Liver (tissue), 8 donors: ENCODE measurements at regions not wholly inside any gene's neighbourhood (a gene's known extent, or its start where the extent isn't known, plus 50 kb on each side); places are given as distances from the start of the nearest gene placed in this dataset.

ENCODE experiments used
- DNase-seq: peaks from one replicate; pipeline ENCODE4 v3.0.0-alpha.2; 2017; ENCODE audit warnings: low spot score
- H3K27ac ChIP-seq, 2 donors: one replicate each; pipeline ENCODE4 v1.7.0; 2013; ENCODE audit warnings: inconsistent platforms in 2 of 2, low read length in 2 of 2, control low read depth in 1 of 2, low read depth in 1 of 2, mild to moderate bottlenecking in 1 of 2
- H3K27me3 ChIP-seq, 4 donors: one replicate each; pipeline versions ENCODE4 v1.6.1 to v1.7.0; 2013; ENCODE audit warnings: low read length in 3 of 4, inconsistent platforms in 1 of 4, mild to moderate bottlenecking in 1 of 4, moderate library complexity in 1 of 4; ENCODE audit not compliant: control insufficient read depth in 4 of 4, insufficient read depth in 4 of 4
- H3K36me3 ChIP-seq, 4 donors: one replicate each; pipeline versions ENCODE4 v1.6.1 to v1.7.0; 2013; ENCODE audit warnings: low read length in 3 of 4, mild to moderate bottlenecking in 3 of 4, low read depth in 1 of 4, moderate library complexity in 1 of 4; ENCODE audit not compliant: control insufficient read depth in 4 of 4, insufficient read depth in 3 of 4
- H3K4me1 ChIP-seq, 4 donors: one replicate each; pipeline versions ENCODE4 v1.6.1 to v1.7.0; 2013; ENCODE audit warnings: low read length in 3 of 4, mild to moderate bottlenecking in 3 of 4, moderate library complexity in 1 of 4; ENCODE audit not compliant: control insufficient read depth in 4 of 4, insufficient read depth in 4 of 4
- H3K4me3 ChIP-seq, 3 donors: one replicate each; pipeline versions ENCODE4 v1.6.1 to v1.7.0; 2013; ENCODE audit warnings: low read length in 3 of 3, control low read depth in 1 of 3, low read depth in 1 of 3, mild to moderate bottlenecking in 1 of 3
- H3K9ac ChIP-seq, 2 donors: one replicate each; pipeline ENCODE4 v1.7.0; 2013; ENCODE audit warnings: low read length in 2 of 2, mild to moderate bottlenecking in 2 of 2, moderate library complexity in 2 of 2, control low read depth in 1 of 2, low read depth in 1 of 2
- H3K9me3 ChIP-seq, 4 donors: one replicate each; pipeline versions ENCODE4 v1.6.1 to v1.7.0; 2013; ENCODE audit warnings: low read length in 3 of 4; ENCODE audit not compliant: control insufficient read depth in 4 of 4
- CTCF ChIP-seq: fragments of 150-350 bp; IDR thresholded peaks from 2 replicates; pipeline ENCODE4 v1.5.1; 2017; ENCODE audit warnings: improper control_type of control experiment, low read depth, low read length; ENCODE audit not compliant: missing input control
- FOXA1 ChIP-seq: IDR thresholded peaks from 2 replicates; pipeline ENCODE4 v1.6.1; 2016; ENCODE audit warnings: antibody characterized with exemption
- FOXA2 ChIP-seq: IDR thresholded peaks from 2 replicates; pipeline ENCODE4 v1.6.1; 2016; ENCODE audit warnings: antibody characterized with exemption
- GABPA ChIP-seq, 2 donors: IDR thresholded peaks in 1 of 2; conservative IDR thresholded peaks in 1 of 2; 2 replicates each; pipeline ENCODE4 v1.6.1; 2016; ENCODE audit warnings: antibody characterized with exemption in 2 of 2, mild to moderate bottlenecking in 1 of 2, moderate library complexity in 1 of 2
- HNF4A ChIP-seq, 2 donors: conservative IDR thresholded peaks; 2 replicates each; pipeline ENCODE4 v1.6.1; 2016; ENCODE audit warnings: antibody characterized with exemption in 2 of 2, mild to moderate bottlenecking in 2 of 2
- HNF4G ChIP-seq: IDR thresholded peaks from 2 replicates; pipeline ENCODE4 v1.6.1; 2016; ENCODE audit warnings: antibody characterized with exemption
- JUND ChIP-seq, 2 donors: IDR thresholded peaks; 2 replicates each; pipeline ENCODE4 v1.6.1; 2016; ENCODE audit warnings: antibody characterized with exemption in 2 of 2
- MAX ChIP-seq: IDR thresholded peaks from 2 replicates; pipeline ENCODE4 v1.6.1; 2016; ENCODE audit warnings: antibody characterized with exemption
- NR2F2 ChIP-seq: IDR thresholded peaks from 2 replicates; pipeline ENCODE4 v1.6.1; 2016; ENCODE audit warnings: antibody characterized with exemption
- RAD21 ChIP-seq, 2 donors: IDR thresholded peaks; 2 replicates each; pipeline ENCODE4 v1.6.1; 2016; ENCODE audit warnings: antibody characterized with exemption in 2 of 2, mild to moderate bottlenecking in 2 of 2
- REST ChIP-seq: IDR thresholded peaks from 2 replicates; pipeline ENCODE4 v1.6.1; 2016; ENCODE audit warnings: antibody characterized with exemption, mild to moderate bottlenecking
- RXRA ChIP-seq, 2 donors: IDR thresholded peaks; 2 replicates each; pipeline ENCODE4 v1.6.1; 2017 to 2018; ENCODE audit warnings: antibody characterized with exemption in 2 of 2, mild to moderate bottlenecking in 1 of 2
- SP1 ChIP-seq: IDR thresholded peaks from 2 replicates; pipeline ENCODE4 v1.6.1; 2018; ENCODE audit warnings: antibody characterized with exemption, mild to moderate bottlenecking
- TAF1 ChIP-seq: conservative IDR thresholded peaks from 2 replicates; pipeline ENCODE4 v1.6.1; 2016; ENCODE audit warnings: antibody characterized with exemption, mild to moderate bottlenecking
- YY1 ChIP-seq: IDR thresholded peaks from 2 replicates; pipeline ENCODE4 v1.6.1; 2016; ENCODE audit warnings: antibody characterized with exemption, mild to moderate bottlenecking
- WGBS: extraction: QIAGEN DNeasy Blood & Tissue Kit; methylation state at CpG from one replicate; pipeline ENCODE4 v1.1.7; 2013; 5-methylcytosine and 5-hydroxymethylcytosine counted together
- TF ChIP-seq, protein P1 (sequence below): IDR thresholded peaks from 2 replicates; pipeline ENCODE4 v1.6.1; 2016; ENCODE audit warnings: antibody characterized with exemption
- TF ChIP-seq, protein P2 (sequence below): IDR thresholded peaks from 2 replicates; pipeline ENCODE4 v1.6.1; 2016; ENCODE audit warnings: antibody characterized with exemption
- donor health status: healthy.
- donor health status: healthy.
- donor health status: healthy.
- donor health status: healthy.
- donor health status: healthy.

DNA sequence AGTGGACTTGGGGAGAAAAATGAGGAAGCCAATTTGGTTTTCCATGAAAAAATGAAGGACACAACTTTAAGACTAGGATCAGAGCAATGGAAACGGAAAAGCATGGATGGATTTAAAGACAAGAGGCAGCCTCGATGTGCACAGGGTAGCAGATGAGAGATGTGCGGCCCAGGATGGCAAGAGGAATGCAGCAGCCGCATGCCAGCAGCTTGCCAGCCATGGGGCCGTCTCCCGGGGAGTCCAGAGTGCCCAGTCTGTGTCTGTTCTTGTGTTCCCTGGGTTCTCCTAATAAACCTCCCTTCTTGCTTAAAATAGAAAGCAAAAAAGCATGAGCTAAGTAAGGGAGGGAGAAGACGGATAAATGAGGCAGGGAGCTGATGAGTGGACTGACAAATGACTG is 68.0 kb upstream of the IQSEC1 start:
- no peak overlapping the region for H3K27ac ChIP-seq
- WGBS, result 94% methylated on average over 7 of the region's 7 CpGs
- DNase-seq, result no peak
- no peaks in the 10 kb centered on the region for H3K36me3 ChIP-seq
- H3K4me1 ChIP-seq, result no peaks in the 10 kb centered on the region
- H3K27me3 ChIP-seq, result no peaks in the 10 kb centered on the region
- H3K4me3 ChIP-seq, result no peak overlapping the region
- H3K9me3 ChIP-seq, result no peaks in the 10 kb centered on the region
- no peak for TF ChIP-seq YY1
- TF ChIP-seq, protein P1, sequence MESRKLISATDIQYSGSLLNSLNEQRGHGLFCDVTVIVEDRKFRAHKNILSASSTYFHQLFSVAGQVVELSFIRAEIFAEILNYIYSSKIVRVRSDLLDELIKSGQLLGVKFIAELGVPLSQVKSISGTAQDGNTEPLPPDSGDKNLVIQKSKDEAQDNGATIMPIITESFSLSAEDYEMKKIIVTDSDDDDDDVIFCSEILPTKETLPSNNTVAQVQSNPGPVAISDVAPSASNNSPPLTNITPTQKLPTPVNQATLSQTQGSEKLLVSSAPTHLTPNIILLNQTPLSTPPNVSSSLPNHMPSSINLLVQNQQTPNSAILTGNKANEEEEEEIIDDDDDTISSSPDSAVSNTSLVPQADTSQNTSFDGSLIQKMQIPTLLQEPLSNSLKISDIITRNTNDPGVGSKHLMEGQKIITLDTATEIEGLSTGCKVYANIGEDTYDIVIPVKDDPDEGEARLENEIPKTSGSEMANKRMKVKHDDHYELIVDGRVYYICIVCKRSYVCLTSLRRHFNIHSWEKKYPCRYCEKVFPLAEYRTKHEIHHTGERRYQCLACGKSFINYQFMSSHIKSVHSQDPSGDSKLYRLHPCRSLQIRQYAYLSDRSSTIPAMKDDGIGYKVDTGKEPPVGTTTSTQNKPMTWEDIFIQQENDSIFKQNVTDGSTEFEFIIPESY, result no peak
- TF ChIP-seq NR2F2, result no peak
- no peak for TF ChIP-seq MAX
- TF ChIP-seq RXRA (IDR thresholded peaks at IDR 0.05), result no peak
- no peak for TF ChIP-seq GABPA (IDR thresholded peaks at IDR 0.05 in 1 of 2, conservative IDR thresholded peaks at IDR 0.05 in 1 of 2)
- no peak for TF ChIP-seq HNF4A (conservative IDR thresholded peaks at IDR 0.05)
- TF ChIP-seq, protein P2, sequence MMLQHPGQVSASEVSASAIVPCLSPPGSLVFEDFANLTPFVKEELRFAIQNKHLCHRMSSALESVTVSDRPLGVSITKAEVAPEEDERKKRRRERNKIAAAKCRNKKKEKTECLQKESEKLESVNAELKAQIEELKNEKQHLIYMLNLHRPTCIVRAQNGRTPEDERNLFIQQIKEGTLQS, result no peak
- TF ChIP-seq FOXA1, result no peak
- TF ChIP-seq SP1, result no peak
- TF ChIP-seq HNF4G, result no peak
- TF ChIP-seq REST, result no peak
- no peak for TF ChIP-seq RAD21 (IDR thresholded peaks at IDR 0.05)
- TF ChIP-seq JUND (IDR thresholded peaks at IDR 0.05), result no peak
- no peak overlapping the region for H3K9ac ChIP-seq

DNA sequence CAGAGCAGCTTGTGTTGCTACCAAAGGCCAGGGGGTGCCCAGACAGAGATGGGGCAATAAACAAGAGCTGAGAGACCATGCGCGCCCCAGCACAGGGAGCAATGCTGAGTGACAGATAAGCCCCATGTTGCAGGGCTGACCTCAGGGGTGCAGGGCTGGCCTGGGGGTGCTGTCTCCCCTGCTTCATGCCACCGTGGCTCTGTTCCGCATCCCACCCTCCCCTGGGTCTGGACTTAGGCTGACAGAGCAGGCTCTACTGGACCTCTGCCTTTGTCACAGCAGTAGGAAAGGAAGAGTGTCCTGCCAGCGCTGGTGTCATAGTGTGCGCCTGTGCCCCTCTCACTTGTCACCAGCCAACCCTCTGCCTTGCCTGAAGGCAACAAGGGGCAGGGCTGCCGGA is 67.4 kb upstream of the IQSEC1 start:
- TF ChIP-seq GABPA (IDR thresholded peaks at IDR 0.05 in 1 of 2, conservative IDR thresholded peaks at IDR 0.05 in 1 of 2), result no peak
- TF ChIP-seq JUND (IDR thresholded peaks at IDR 0.05), result no peak
- no peak for TF ChIP-seq REST
- no peak for TF ChIP-seq FOXA2
- TF ChIP-seq HNF4G, result no peak
- no peak for TF ChIP-seq TAF1
- no peak for TF ChIP-seq FOXA1
- TF ChIP-seq YY1, result no peak
- TF ChIP-seq HNF4A (conservative IDR thresholded peaks at IDR 0.05), result no peak
- TF ChIP-seq CTCF, result no peak
- TF ChIP-seq, protein P2, result no peak
- no peak for TF ChIP-seq SP1
- no peak for TF ChIP-seq MAX
- H3K9me3 ChIP-seq, result no peaks in the 10 kb centered on the region
- no peaks in the 10 kb centered on the region for H3K4me1 ChIP-seq
- no peak overlapping the region for H3K27ac ChIP-seq
- H3K36me3 ChIP-seq, result no peaks in the 10 kb centered on the region
- no peaks in the 10 kb centered on the region for H3K27me3 ChIP-seq
- H3K4me3 ChIP-seq, result no peak overlapping the region
- no peak for DNase-seq
- no peak overlapping the region for H3K9ac ChIP-seq
- WGBS, result 95% methylated on average over 7 of the region's 7 CpGs
